Astrocyte (in vitro differentiated cells and primary cell): ENCODE measurements at regions not wholly inside any gene's neighbourhood (a gene's known extent, or its start where the extent isn't known, plus 50 kb on each side); places are given as distances from the start of the nearest gene placed in this dataset.

Experiments
- EZH2 ChIP-seq: IDR thresholded peaks from 2 replicates; pipeline ENCODE4 v1.6.1; 2012; ENCODE audit warnings: mild to moderate bottlenecking, low read length, inconsistent platforms; ENCODE audit not compliant: insufficient read depth
- TF ChIP-seq, protein P1 (sequence below): IDR thresholded peaks from 2 replicates; pipeline ENCODE4 v1.5.1; 2011; ENCODE audit warnings: low read depth, mild to moderate bottlenecking, inconsistent platforms, low read length, moderate library complexity; ENCODE audit not compliant: insufficient read depth

- TF ChIP-seq, protein P1, sequence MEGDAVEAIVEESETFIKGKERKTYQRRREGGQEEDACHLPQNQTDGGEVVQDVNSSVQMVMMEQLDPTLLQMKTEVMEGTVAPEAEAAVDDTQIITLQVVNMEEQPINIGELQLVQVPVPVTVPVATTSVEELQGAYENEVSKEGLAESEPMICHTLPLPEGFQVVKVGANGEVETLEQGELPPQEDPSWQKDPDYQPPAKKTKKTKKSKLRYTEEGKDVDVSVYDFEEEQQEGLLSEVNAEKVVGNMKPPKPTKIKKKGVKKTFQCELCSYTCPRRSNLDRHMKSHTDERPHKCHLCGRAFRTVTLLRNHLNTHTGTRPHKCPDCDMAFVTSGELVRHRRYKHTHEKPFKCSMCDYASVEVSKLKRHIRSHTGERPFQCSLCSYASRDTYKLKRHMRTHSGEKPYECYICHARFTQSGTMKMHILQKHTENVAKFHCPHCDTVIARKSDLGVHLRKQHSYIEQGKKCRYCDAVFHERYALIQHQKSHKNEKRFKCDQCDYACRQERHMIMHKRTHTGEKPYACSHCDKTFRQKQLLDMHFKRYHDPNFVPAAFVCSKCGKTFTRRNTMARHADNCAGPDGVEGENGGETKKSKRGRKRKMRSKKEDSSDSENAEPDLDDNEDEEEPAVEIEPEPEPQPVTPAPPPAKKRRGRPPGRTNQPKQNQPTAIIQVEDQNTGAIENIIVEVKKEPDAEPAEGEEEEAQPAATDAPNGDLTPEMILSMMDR: no peak
- no peak for TF ChIP-seq EZH2
These were observed 1198.8 kb upstream of the SPRY2 start for GRCh38 chr13:81539643-81540150.
